HG03521 (cell line): ENCODE measurements at regions not wholly inside any gene's neighbourhood (a gene's known extent, or its start where the extent isn't known, plus 50 kb on each side); places are given as distances from the start of the nearest gene placed in this dataset.

Experiments
- ATAC-seq: cut with Tn5 transposase; IDR thresholded peaks from one replicate; pipeline ENCODE4 v1.9.1; 2021; ENCODE audit warnings: mild to moderate bottlenecking, moderate library complexity; ENCODE audit not compliant: unreplicated experiment

GRCh38 chr5:96247708-96248107 lies 185.3 kb downstream of the PCSK1 start:
- ATAC-seq = no peak

GRCh38 chr5:96247097-96247701 lies 185.8 kb downstream of the PCSK1 start:
- ATAC-seq = no peak

GRCh38 chr5:96245140-96246091 lies 187.6 kb downstream of the PCSK1 start:
- ATAC-seq = no peak

- ATAC-seq = no peak
Measured at GRCh38 chr5:96244696-96245095, 188.4 kb downstream of the PCSK1 start.

- ATAC-seq = no peak
Measured at GRCh38 chr5:96243862-96244261, 189.2 kb downstream of the PCSK1 start.

GRCh38 chr5:96243203-96243602 lies 189.8 kb downstream of the PCSK1 start:
- ATAC-seq = no peak

- no peak for ATAC-seq
Measured at GRCh38 chr5:96242571-96242970, 190.5 kb downstream of the PCSK1 start.

GRCh38 chr5:96236831-96237230 lies 196.2 kb downstream of the PCSK1 start:
- no peak for ATAC-seq

- ATAC-seq = no peak
Measured at GRCh38 chr5:96236051-96236450, 197.0 kb downstream of the PCSK1 start.

GRCh38 chr5:96235008-96235910 lies 197.8 kb downstream of the PCSK1 start:
- ATAC-seq = no peak

GRCh38 chr5:96232602-96233001 lies 200.4 kb downstream of the PCSK1 start:
- no peak for ATAC-seq

- no peak for ATAC-seq
Measured at GRCh38 chr5:96229188-96229587, 203.9 kb downstream of the PCSK1 start.

- ATAC-seq = no peak
Measured at GRCh38 chr5:96228408-96228807, 204.6 kb downstream of the PCSK1 start.

GRCh38 chr5:96227957-96228356 lies 205.1 kb downstream of the PCSK1 start:
- ATAC-seq = no peak

- no peak for ATAC-seq
Measured at GRCh38 chr5:96226941-96227552, 206.0 kb downstream of the PCSK1 start.

GRCh38 chr5:96222129-96222528 lies 210.9 kb downstream of the PCSK1 start:
- no peak for ATAC-seq

GRCh38 chr5:96220610-96221390 lies 212.2 kb downstream of the PCSK1 start:
- ATAC-seq = no peak

- no peak for ATAC-seq
Measured at GRCh38 chr5:96219580-96220281, 213.3 kb downstream of the PCSK1 start.

GRCh38 chr5:96218653-96219052 lies 214.4 kb downstream of the PCSK1 start:
- no peak for ATAC-seq
